ENCODE measurements at regions not wholly inside any gene's neighbourhood (a gene's known extent, or its start where the extent isn't known, plus 50 kb on each side); places are given as distances from the start of the nearest gene placed in this dataset.

DNA sequence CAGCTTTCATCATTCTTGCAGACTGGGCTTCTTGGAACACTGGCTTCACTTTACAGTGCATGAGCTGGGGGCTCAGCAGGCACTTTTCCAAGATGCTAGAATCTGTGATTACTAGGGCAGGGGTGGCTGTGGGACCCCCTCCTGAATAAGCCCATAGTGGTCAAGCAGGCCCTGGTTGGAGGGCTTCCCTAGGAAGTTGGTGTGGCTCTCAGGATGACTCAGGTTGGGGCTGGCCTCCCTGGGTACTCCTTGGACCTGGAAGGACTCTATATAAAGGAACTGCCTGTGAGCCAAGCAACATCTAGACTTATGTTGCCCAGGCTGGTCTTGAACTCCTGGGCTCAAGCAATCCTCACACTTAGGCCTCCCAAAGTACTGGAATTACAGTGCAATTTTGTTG is 88.3 kb upstream of the HELT start:
- Histone ChIP-seq H3K4me1 (no peaks in the 10 kb centered on the region), H3K27me3 (no peaks in the 10 kb centered on the region), H3K9me3 (peaks cover 0 to 13% (median 0%) of the 10 kb centered on the region in 12 donors), H3K36me3 (no peaks in the 10 kb centered on the region), H3K27ac (no peak overlapping the region), H3K4me3 (no peak overlapping the region)
- intact Hi-C loops (cut with DNase I), result no loop called here
- DNase-seq, result no peak
- TF ChIP-seq POLR2A (IDR thresholded peaks at IDR 0.05), result no peak
- TF ChIP-seq, protein P1, sequence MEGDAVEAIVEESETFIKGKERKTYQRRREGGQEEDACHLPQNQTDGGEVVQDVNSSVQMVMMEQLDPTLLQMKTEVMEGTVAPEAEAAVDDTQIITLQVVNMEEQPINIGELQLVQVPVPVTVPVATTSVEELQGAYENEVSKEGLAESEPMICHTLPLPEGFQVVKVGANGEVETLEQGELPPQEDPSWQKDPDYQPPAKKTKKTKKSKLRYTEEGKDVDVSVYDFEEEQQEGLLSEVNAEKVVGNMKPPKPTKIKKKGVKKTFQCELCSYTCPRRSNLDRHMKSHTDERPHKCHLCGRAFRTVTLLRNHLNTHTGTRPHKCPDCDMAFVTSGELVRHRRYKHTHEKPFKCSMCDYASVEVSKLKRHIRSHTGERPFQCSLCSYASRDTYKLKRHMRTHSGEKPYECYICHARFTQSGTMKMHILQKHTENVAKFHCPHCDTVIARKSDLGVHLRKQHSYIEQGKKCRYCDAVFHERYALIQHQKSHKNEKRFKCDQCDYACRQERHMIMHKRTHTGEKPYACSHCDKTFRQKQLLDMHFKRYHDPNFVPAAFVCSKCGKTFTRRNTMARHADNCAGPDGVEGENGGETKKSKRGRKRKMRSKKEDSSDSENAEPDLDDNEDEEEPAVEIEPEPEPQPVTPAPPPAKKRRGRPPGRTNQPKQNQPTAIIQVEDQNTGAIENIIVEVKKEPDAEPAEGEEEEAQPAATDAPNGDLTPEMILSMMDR (IDR thresholded peaks at IDR 0.05), result no peak
- no peak for ATAC-seq

DNA sequence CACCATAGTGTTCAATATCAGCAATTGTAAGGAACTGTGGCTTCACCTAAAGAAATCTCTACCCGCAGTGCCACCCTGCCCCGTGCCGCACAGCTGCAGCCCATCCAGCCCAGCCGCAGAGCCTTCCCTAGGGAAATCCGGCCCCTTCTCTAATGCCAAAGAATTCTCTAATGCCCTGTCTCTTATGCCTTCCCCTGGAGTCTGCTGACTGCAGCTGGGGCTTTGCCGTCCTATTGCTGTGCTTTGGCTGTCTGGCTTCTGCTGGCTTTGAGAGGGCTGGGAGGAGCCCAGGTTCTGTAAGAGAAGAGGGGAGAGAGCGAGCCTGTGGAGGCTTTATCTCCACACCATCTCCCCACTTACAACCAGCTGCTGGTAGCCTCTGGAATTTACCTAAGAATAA is 85.9 kb upstream of the HELT start:
- DNase-seq (peak in 1 of 5 donors; percentile 35), ATAC-seq (no peak)
- TF ChIP-seq, protein P1 (IDR thresholded peaks at IDR 0.05), result no peak
- TF ChIP-seq POLR2A (IDR thresholded peaks at IDR 0.05), result no peak
- Histone ChIP-seq H3K9me3 (peaks cover 0 to 5% (median 0%) of the 10 kb centered on the region in 12 donors), H3K4me1 (no peaks in the 10 kb centered on the region), H3K4me3 (no peak overlapping the region), H3K27me3 (no peaks in the 10 kb centered on the region), H3K27ac (no peak overlapping the region), H3K36me3 (no peaks in the 10 kb centered on the region)
- intact Hi-C loops (cut with DNase I), result no loop called here
- WGBS, 4 donors, result 48 to 70% (median 56%) methylated on average over 7 of the region's 7 CpGs

- DNase-seq, result no peak
- ATAC-seq, result no peak
- Histone ChIP-seq H3K4me3 (no peak overlapping the region), H3K4me1 (no peaks in the 10 kb centered on the region), H3K27me3 (no peaks in the 10 kb centered on the region), H3K36me3 (no peaks in the 10 kb centered on the region), H3K9me3 (no peaks in the 10 kb centered on the region), H3K27ac (no peak overlapping the region)
- intact Hi-C loops (cut with DNase I), result no loop called here
- WGBS, 4 donors, result 29 to 44% (median 38%) methylated on average over 1 of the region's 1 CpG
- TF ChIP-seq POLR2A (IDR thresholded peaks at IDR 0.05), result no peak
- TF ChIP-seq, protein P1 (IDR thresholded peaks at IDR 0.05), result no peak
Observed at GRCh38 chr4:184933311-184933710, 85.0 kb upstream of the HELT start.

DNA sequence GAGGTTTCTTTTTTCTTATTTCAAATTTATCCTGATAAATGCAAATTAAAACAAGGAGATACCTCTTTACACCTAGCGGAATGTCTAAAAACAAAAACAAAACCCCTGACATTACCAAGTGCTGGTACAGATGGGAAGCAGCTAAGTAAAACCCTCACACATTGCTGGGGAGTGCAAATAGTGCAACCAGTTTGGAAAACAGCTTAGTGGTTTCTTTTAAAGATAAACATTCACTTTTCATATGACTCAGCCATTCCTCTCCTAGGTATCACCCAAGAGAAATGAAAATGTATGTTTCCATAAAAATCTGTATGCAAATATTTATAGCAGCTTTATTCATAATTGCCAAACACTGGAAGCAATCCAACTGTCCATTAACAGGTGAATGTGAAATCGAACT is 84.1 kb upstream of the HELT start:
- ATAC-seq (no peak), DNase-seq (no peak)
- 86 to 96% (median 89%) methylated on average over 2 of the region's 2 CpGs for WGBS, 4 donors

More for the DNA sequence above, 84.1 kb upstream of the HELT start:
- Histone ChIP-seq H3K36me3 (no peaks in the 10 kb centered on the region), H3K27me3 (no peaks in the 10 kb centered on the region), H3K9me3 (no peaks in the 10 kb centered on the region), H3K27ac (no peak overlapping the region), H3K4me3 (no peak overlapping the region), H3K4me1 (no peaks in the 10 kb centered on the region)
- TF ChIP-seq, protein P1 (IDR thresholded peaks at IDR 0.05), result no peak
- TF ChIP-seq POLR2A (IDR thresholded peaks at IDR 0.05), result no peak
- intact Hi-C loops (cut with DNase I), result no loop called here

Measured in heart left ventricle (tissue), 16 donors.